Embryonic facial prominence (tissue), 1 donor: ENCODE measurements at regions not wholly inside any gene's neighbourhood (a gene's known extent, or its start where the extent isn't known, plus 50 kb on each side); places are given as distances from the start of the nearest gene placed in this dataset.
"Not testable (repeated sequence)": the region's sequence is repeated elsewhere in the genome, so short reads cannot be mapped to it uniquely, and the experiment has no call there.

Experiments used
- DNase-seq: peaks from one replicate; pipeline ENCODE4 v3.0.0-alpha.2; 2016; ENCODE audit errors: extremely low spot score

- DNase-seq, result not testable (repeated sequence)
Measured at GRCh38 chrX:129084291-129084690, 439.0 kb downstream of the SMARCA1 start.

DNA sequence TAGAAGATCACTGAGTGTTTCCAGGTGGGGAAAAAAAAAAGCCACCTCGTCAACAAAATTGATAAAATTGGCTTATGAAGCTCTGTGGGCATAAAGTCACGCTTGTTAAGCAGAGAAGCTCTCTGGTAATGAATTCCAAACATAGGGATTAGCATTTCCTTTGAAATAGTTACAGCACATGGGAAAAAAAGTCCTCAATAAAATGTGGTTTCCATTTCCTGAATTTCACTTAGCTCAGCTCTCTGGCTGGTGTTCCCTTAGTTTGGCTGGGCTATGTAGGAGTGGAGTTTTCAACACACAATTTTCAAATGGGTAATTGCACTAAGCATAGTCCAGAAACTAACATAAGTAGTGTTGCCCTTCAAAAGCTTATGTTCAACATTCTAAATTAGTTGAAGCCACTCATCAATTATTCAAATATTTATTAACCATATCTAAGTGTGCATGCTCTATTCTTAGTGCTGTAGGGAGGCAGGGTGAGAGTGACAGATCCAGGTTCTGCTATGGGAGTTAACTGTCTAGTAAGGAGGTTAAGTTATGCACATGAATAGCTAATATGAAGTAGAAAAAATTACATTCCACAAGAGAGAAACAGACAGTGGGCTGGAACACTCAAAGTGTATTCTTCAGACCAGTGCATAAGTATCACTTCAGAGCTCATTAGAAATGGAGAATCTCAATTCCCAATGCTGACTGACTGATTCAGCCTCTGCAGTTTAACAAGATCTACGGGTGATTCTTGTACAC is 445.7 kb downstream of the SMARCA1 start:
- peak; percentile 57 for DNase-seq

GRCh38 chrX:129071390-129071789 is 451.9 kb downstream of the SMARCA1 start:
- no peak for DNase-seq

GRCh38 chrX:129065895-129066294 is 457.4 kb downstream of the SMARCA1 start:
- no peak for DNase-seq

- DNase-seq, result no peak
Measured at GRCh38 chrX:129058405-129058804, 464.9 kb downstream of the SMARCA1 start.

GRCh38 chrX:129043138-129043537 is 480.2 kb downstream of the SMARCA1 start:
- no peak for DNase-seq

GRCh38 chrX:129041319-129041718 is 482.0 kb downstream of the SMARCA1 start:
- no peak for DNase-seq

DNA sequence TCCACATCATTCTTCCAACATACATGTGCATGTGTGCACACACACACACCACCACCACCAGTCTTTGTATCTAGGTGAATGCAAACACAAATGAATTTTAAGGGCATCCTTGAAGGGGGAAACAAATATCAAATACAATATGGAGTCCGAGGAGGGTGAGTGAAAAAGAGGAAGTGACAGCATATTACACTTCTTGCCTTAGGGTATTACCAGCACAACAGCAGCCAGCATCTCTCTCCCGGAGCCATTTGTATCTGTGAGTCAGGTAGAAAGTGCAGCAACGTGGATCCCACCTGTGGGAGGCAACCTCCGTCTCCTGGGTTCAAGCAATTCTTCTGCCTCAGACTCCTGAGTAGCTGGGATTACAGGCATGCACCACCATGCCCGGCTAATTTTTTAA is 483.2 kb downstream of the SMARCA1 start:
- DNase-seq, result no peak

DNA sequence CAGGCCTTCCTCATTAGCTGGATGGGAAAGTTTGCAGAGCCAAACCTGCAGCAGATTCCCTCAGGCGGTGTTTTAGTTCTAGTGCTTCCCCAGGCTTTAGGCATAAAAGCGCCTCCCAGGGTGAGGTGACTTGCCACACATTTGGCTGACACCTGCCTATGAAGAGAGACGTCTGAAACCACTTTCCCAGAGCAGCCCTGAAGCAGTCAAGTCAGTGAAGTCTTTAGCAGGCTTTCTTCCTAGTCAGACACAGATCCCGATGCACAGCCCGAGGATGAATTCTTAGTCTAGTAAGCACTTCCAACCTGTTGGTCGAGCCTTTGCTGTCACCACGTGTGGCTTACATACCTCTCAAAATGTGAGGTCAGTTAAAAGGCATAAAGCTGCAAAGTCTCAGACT is 484.1 kb downstream of the SMARCA1 start:
- no peak for DNase-seq

- DNase-seq, result no peak
Measured at GRCh38 chrX:129037389-129037788, 485.9 kb downstream of the SMARCA1 start.

DNA sequence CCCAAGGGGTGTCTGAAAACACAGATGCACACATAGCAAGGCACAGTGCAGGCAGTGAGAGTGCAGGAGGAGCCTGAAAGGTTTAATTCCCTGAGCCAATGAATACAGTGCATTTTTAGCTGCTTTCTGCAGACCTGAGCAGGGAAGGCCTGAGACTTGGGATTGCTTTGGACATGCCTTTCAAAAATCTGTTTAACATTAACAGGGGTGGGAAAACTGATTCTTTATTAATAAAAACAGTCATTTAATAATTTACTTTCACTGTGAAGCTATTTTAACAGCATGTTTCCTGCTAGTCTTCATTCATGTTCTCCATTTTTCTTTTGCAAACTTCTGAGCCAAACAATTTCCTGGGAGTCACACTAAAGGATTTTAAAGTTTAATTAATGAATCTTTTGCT is 488.1 kb downstream of the SMARCA1 start:
- DNase-seq, result no peak

- no peak for DNase-seq
Measured at GRCh38 chrX:129034196-129034595, 489.1 kb downstream of the SMARCA1 start.

DNA sequence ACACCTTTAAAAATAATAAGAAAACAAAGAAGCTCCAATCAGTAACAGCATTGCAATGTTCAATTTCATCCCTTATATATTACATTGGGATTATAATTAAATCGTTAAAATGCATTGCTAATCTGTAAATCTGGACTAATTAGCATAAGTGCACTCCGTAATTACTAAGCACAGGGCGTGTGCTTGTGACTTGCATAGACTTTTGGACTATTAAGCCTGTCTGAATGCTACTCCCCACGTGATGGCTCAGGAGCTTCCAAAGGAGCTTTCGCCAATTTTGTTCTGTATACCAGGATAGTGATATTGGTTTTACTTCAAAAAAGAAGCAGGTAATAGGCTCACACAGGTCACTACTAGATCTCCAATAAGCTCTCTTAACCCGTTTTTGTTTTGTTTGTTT is 497.1 kb downstream of the SMARCA1 start:
- no peak for DNase-seq

GRCh38 chrX:129025376-129025775 is 497.9 kb downstream of the SMARCA1 start:
- no peak for DNase-seq

DNA sequence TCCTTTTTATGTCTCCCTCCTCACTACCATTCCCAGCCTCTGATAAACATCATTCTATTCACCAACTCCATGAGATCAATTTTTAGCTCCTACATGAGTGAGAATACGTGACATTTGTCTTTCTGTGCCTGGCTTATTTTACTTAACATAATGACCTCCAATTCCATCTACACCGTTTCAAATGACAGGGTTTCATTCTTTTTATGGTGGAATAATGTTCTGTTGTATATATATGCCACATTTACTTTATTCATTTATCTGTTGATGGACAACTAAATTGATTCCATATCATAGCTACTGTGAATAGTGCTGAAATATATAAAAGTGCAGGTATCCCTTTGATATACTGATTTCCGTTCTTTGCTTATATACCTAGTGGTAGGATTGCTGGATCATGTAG is 503.9 kb downstream of the SMARCA1 start:
- no peak for DNase-seq

GRCh38 chrX:129015381-129015780 is 507.9 kb downstream of the SMARCA1 start:
- no peak for DNase-seq

DNA sequence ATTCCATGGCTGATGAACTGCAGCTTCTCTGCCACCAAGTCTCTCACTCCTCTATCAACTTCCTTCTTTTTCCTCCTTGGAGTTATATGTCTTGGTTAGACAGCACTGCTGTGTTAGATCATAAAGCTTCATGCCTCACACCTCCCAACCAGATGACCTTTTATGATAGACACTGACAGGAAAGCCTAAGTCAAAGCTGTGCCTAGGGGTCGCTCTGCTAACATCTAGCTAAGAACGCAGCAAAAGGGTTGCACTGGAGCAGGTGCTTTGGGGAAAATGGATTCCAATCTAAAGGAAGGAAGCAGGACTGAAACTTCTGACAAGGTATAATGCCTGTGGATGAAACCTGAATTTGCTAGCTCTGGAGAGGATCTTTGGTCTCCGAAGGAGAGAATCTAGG is 509.7 kb downstream of the SMARCA1 start:
- DNase-seq, result no peak

DNA sequence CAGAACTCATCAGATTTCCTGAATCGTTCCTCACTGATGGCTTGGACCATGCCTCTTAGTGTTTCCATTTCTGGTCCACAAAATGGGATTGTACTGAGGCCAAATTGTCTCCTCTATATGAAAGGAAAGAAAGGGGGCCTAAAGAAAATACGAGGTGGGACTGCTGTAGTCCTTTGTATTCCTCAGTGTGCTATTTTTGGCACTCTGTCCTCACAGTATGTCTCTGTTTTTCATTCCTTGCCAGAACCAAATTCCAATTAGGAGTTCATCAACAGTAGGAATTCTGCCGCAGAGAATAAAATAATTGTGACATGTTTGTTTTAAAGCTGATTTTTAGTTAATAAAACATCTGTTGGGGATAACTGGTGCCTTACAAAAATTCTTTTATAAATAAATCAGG is 515.7 kb downstream of the SMARCA1 start:
- no peak for DNase-seq

DNA sequence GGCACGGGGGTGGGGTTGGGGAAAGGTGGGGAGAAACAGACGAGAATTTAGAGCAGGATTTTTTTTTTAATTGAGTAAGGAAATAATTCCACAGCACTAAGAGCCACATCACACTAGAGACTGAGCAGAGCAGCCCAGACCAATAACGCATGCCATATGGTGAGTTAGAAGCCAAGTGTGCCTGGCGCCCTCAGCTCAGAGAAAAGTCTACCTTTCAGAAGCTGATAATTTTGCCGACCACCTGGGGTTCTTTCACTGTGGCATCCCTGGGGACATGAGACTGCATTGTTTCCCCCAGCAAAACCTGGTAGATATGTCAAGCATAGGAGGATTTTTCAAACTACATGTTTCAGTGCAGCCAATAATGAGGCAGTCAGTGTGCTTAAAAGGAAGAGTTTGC is 516.8 kb downstream of the SMARCA1 start:
- DNase-seq, result no peak

GRCh38 chrX:129000797-129001196 is 522.5 kb downstream of the SMARCA1 start:
- no peak for DNase-seq

- no peak for DNase-seq
Measured at GRCh38 chrX:129000018-129000417, 523.3 kb downstream of the SMARCA1 start.

GRCh38 chrX:128992107-128992971 is 531.0 kb downstream of the SMARCA1 start:
- DNase-seq, result no peak

DNA sequence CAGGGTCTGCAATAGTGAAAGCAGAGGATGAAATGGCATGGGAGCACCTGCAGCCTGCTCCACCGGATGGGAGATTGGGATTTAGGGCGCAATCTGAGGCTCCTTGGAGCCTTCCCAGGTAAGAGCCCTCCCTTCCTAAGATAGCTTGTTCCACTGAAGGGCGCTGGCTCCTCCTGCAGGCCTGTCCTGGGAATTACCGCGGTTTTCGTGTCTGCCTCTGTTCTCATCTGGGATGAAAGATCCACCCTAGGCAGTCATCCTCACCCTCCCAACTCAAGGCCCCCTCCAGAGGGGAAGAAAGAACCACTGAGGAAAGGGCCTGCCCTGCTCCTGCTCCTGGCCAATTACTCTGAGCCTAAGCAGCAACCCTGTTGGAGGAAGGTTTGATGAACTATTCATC is 547.5 kb downstream of the SMARCA1 start:
- DNase-seq, result no peak
